Stomach smooth muscle (tissue), 2 donors: ENCODE measurements at regions not wholly inside any gene's neighbourhood (a gene's known extent, or its start where the extent isn't known, plus 50 kb on each side); places are given as distances from the start of the nearest gene placed in this dataset.

ENCODE experiments used
- H3K27ac ChIP-seq: one replicate; pipeline ENCODE4 v1.7.0; 2013; ENCODE audit warnings: mild to moderate bottlenecking, low read length, inconsistent platforms
- H3K27me3 ChIP-seq, 2 donors: one replicate each; pipeline ENCODE4 v1.7.0; 2013; ENCODE audit warnings: low read length in 2 of 2; ENCODE audit not compliant: insufficient read depth in 2 of 2, control insufficient read depth in 1 of 2
- H3K36me3 ChIP-seq, 2 donors: one replicate each; pipeline ENCODE4 v1.7.0; 2013; ENCODE audit warnings: low read length in 2 of 2; ENCODE audit not compliant: control insufficient read depth in 2 of 2, insufficient read depth in 2 of 2
- H3K4me1 ChIP-seq: one replicate; pipeline ENCODE4 v1.7.0; 2013; ENCODE audit warnings: low read length; ENCODE audit not compliant: control insufficient read depth, insufficient read depth
- H3K4me3 ChIP-seq, 2 donors: one replicate each; pipeline ENCODE4 v1.7.0; 2013; ENCODE audit warnings: low read length in 2 of 2
- H3K9ac ChIP-seq, 2 donors: one replicate each; pipeline ENCODE4 v1.7.0; 2013; ENCODE audit warnings: low read length in 2 of 2, mild to moderate bottlenecking in 1 of 2
- H3K9me3 ChIP-seq, 2 donors: one replicate each; pipeline ENCODE4 v1.7.0; 2013; ENCODE audit warnings: low read length in 2 of 2; ENCODE audit not compliant: control insufficient read depth in 2 of 2
- donor health status: healthy.
- donor health status: Pancreatic carcinoma.

GRCh38 chr2:16137080-16137755 is 196.9 kb downstream of the MYCN start:
- Histone ChIP-seq H3K9me3 (no peaks in the 10 kb centered on the region), H3K4me3 (no peak overlapping the region), H3K36me3 (no peaks in the 10 kb centered on the region), H3K4me1 (no peaks in the 10 kb centered on the region), H3K27me3 (no peaks in the 10 kb centered on the region), H3K9ac (no peak overlapping the region), H3K27ac (no peak overlapping the region)

- Histone ChIP-seq H3K4me3 (no peak overlapping the region), H3K4me1 (no peaks in the 10 kb centered on the region), H3K36me3 (no peaks in the 10 kb centered on the region), H3K9ac (no peak overlapping the region), H3K27me3 (no peaks in the 10 kb centered on the region), H3K27ac (no peak overlapping the region), H3K9me3 (no peaks in the 10 kb centered on the region)
Measured at GRCh38 chr2:16136461-16137035, 196.2 kb downstream of the MYCN start.

DNA sequence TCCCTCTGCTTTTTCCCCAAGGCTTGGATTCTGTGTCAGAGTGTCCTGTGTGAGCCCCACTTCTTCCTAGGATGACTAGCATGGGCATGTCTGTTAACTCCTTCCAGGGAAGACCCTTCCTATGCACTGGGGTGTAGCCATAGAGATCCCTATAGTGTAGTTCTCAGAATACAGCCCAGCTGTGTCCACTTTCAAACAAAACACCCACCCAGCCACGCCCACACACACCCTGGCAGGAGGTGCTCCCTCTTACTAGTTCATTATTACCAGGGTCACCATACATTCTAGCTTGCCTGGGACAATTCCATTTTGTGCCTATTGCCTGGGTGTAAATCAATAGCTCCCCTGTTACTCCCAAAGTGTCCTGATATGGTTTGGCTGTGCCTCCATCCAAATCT is 195.6 kb downstream of the MYCN start:
- H3K36me3 ChIP-seq: no peaks in the 10 kb centered on the region
- no peaks in the 10 kb centered on the region for H3K9me3 ChIP-seq
- H3K27ac ChIP-seq: no peak overlapping the region
- no peaks in the 10 kb centered on the region for H3K27me3 ChIP-seq
- H3K4me3 ChIP-seq: no peak overlapping the region
- no peak overlapping the region for H3K9ac ChIP-seq
- H3K4me1 ChIP-seq: no peaks in the 10 kb centered on the region

DNA sequence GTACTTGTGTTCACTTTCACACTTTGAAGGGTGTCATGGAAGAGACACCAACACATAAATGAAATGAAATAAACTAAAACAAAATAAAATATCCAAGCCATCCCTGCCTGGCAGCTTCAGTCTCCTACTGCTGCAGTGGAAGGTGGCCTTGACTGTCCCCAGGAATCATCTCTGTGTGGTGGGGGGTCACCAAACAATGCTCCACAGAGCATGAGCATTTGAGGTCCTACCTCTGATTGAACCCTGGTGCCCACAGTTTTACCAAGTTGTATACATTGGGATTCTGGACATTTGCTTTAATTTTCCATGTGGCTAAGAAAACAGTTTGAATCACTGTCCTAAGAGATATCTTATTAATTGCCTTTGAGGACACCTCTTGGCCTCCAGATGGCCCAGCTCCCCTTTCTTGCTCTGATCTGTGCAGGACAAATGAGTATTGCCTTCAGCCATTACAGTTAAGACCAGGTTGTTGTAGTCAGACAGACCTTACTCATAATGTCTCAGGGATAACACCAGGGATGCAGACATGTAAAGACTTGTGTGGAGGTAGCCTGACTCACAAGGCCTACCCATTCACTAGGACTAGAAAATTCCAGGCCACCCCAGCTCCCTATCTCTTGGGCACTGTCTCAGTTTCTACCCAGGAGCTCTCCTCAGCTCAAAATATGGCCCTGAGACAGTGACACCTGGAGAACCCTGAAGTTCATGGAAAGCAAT is 195.0 kb downstream of the MYCN start:
- H3K27ac ChIP-seq: no peak overlapping the region
- H3K36me3 ChIP-seq: no peaks in the 10 kb centered on the region
- no peak overlapping the region for H3K4me3 ChIP-seq
- H3K27me3 ChIP-seq: no peaks in the 10 kb centered on the region
- H3K9ac ChIP-seq: no peak overlapping the region
- H3K9me3 ChIP-seq: no peaks in the 10 kb centered on the region
- H3K4me1 ChIP-seq: no peaks in the 10 kb centered on the region

DNA sequence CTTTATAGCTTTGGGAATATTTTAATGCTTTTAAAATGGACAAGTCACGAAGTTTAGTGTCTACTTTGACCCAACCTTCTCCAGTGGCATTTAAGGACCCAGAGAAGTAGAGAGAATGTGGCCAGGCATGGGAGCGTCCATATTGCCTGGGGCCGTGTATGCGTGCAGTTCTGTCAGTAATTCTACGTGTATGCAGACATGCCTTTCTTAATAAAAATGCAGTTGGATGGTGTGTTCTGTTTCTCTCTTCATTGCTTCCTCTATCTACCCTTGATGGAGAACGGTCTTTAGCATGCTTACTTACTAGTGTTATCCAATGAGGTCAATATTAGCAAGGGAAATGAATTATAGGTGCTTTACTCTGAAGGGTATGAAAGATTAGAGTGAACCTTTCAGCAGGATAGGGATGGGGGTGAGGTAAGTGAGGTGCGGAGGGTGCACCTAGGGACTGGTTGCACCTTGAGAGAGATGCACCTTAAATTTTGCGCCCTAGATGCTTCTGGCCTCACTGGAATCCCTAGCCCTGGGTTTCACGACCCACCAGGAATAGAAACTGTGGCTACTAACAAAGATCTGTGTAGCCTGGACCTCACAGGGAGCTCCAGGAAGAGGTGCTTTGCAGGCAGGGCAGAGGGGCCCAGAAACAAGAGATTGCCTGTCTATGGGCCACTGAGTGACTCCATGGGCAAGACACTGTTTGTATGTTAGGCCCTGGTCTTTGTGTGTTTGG is 194.3 kb downstream of the MYCN start:
- Histone ChIP-seq H3K27ac (no peak overlapping the region), H3K9ac (no peak overlapping the region), H3K9me3 (no peaks in the 10 kb centered on the region), H3K4me3 (no peak overlapping the region), H3K36me3 (no peaks in the 10 kb centered on the region), H3K4me1 (no peaks in the 10 kb centered on the region), H3K27me3 (no peaks in the 10 kb centered on the region)

DNA sequence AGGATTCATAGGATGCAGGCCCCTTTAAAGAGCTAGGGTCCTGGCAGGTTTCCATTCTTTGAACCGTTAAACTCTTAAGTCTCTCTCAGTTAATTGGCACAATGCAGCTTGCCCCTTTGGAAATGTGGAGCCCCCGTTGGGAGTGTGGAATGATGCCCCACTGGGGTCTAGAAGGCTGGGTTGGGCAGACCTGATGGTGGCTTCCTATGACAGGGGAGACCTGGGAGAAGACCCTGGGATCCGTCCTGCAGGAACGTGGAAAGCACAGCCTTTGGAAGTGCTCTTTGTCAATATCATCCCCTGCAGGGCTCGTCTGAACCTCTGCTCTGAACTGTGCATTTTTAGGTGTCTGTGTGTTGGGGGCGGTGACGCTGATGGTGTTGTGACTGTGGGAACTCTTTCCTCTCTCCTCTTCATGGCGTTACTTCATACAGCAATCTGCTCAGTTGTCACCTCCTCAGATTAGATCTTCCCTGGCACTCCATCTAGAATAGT is 190.6 kb downstream of the MYCN start:
- Histone ChIP-seq H3K4me3 (no peak overlapping the region), H3K27ac (no peak overlapping the region), H3K27me3 (no peaks in the 10 kb centered on the region), H3K9me3 (no peaks in the 10 kb centered on the region), H3K4me1 (no peaks in the 10 kb centered on the region), H3K9ac (no peak overlapping the region), H3K36me3 (no peaks in the 10 kb centered on the region)

DNA sequence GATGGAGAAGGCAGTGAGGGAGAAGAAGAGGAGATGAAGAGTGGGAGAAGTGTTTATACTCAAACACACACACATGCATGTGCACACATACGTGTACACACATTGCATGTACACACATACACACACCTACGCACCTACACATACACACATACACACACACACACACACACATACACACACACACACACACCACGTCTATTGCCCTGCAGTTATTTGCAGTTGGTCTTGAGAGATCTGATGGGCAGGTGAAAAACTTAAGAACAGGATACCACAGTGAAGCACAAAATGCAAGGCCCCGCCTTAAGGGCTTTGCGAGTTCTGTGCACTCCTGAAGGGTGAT is 190.2 kb downstream of the MYCN start:
- no peak overlapping the region for H3K27ac ChIP-seq
- H3K9me3 ChIP-seq: no peaks in the 10 kb centered on the region
- H3K4me1 ChIP-seq: no peaks in the 10 kb centered on the region
- H3K36me3 ChIP-seq: no peaks in the 10 kb centered on the region
- no peak overlapping the region for H3K4me3 ChIP-seq
- no peak overlapping the region for H3K9ac ChIP-seq
- H3K27me3 ChIP-seq: no peaks in the 10 kb centered on the region

DNA sequence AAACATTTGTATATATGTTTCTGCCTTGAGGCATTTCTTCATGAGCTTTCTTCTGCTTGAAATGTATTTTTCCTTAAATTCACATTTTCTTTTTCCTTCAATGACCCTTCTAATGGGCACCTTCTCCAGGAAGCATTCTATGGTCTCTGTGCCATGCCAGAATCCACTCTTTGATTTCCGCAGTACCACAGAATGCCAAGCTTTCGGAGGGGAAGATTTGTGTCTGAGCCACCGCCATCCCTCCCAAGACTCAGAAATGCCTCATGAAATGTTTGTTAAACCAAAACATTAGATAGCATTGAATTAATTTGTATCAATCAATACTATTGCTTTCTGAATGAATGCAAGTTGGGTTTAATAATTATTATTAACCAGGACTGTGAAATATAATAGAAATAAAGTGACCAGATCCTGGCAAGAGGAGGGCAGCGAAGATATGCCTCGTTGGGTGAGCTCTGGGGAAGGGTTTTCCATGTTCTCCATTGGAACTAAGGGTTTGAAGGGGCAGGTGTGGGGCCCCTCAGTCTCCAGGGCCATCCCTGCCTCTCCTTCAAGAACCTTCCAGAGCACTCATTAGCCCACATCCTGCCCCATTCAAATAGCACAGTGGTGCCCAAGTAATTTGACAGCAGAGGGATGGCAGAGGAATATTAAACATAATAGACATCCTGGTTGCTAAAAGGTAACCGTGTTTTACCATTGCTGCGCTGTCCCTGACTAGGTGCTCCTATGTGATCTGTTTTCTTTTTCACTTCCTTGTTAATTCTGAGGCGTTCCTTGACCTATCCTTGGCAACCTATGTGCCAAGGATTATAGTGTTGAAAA is 189.6 kb downstream of the MYCN start:
- Histone ChIP-seq H3K4me3 (no peak overlapping the region), H3K36me3 (no peaks in the 10 kb centered on the region), H3K27ac (no peak overlapping the region), H3K9me3 (no peaks in the 10 kb centered on the region), H3K27me3 (no peaks in the 10 kb centered on the region), H3K9ac (no peak overlapping the region), H3K4me1 (no peaks in the 10 kb centered on the region)

GRCh38 chr2:16128746-16129610 is 188.6 kb downstream of the MYCN start:
- no peaks in the 10 kb centered on the region for H3K36me3 ChIP-seq
- H3K4me1 ChIP-seq: no peaks in the 10 kb centered on the region
- no peaks in the 10 kb centered on the region for H3K27me3 ChIP-seq
- no peaks in the 10 kb centered on the region for H3K9me3 ChIP-seq
- no peak overlapping the region for H3K9ac ChIP-seq
- no peak overlapping the region for H3K4me3 ChIP-seq
- no peak overlapping the region for H3K27ac ChIP-seq
